ENCODE measurements at regions not wholly inside any gene's neighbourhood (a gene's known extent, or its start where the extent isn't known, plus 50 kb on each side); places are given as distances from the start of the nearest gene placed in this dataset.
"Not testable (repeated sequence)": the region's sequence is repeated elsewhere in the genome, so short reads cannot be mapped to it uniquely, and the experiment has no call there.

GRCh38 chr3:104941785-104942184 lies 424.9 kb upstream of the ALCAM start:
- Histone ChIP-seq H3F3A (ENCODE audit: low read depth) (no peaks in the 10 kb centered on the region), H3K9ac (no peak overlapping the region), H3K9me3 (ENCODE audit: low read depth) (no peaks in the 10 kb centered on the region), H3K4me3 (no peak overlapping the region), H3K79me2 (ENCODE audit: low read depth) (no peaks in the 10 kb centered on the region), H3K36me3 (no peaks in the 10 kb centered on the region), H4K20me1 (ENCODE audit: low read depth) (no peaks in the 10 kb centered on the region), H3K4me2 (no peak overlapping the region), H2AFZ (replicated peaks) (peak overlapping the region; percentile 77), H3K27me3 (no peaks in the 10 kb centered on the region), H3K27ac (no peak overlapping the region), H3K4me1 (no peaks in the 10 kb centered on the region)
- Mint-ChIP-seq H3K9me3 (no peaks in the 10 kb centered on the region), H3K27ac (no peak overlapping the region), H3K4me3 (no peak overlapping the region), H3K4me1 (peaks cover 6% of the 10 kb centered on the region), H3K27me3 (ENCODE audit: insufficient read depth, low read depth) (peaks cover 3% of the 10 kb centered on the region), H3K36me3 (no peaks in the 10 kb centered on the region)
- DNase-seq (ENCODE audit: low spot score): no peak
- no peak for TF ChIP-seq EZH2phosphoT487 (IDR thresholded peaks at IDR 0.05)
- no peak for TF ChIP-seq CTCF (IDR thresholded peaks at IDR 0.05)
- no peak for TF ChIP-seq EZH2 (IDR thresholded peaks at IDR 0.05)

GRCh38 chr3:104943974-104944373 lies 422.7 kb upstream of the ALCAM start:
- Histone ChIP-seq H3K4me3 (no peak overlapping the region), H3K27ac (no peak overlapping the region), H2AFZ (replicated peaks) (no peak overlapping the region), H3K27me3 (no peaks in the 10 kb centered on the region), H3F3A (ENCODE audit: low read depth) (no peaks in the 10 kb centered on the region), H3K4me2 (no peak overlapping the region), H3K79me2 (ENCODE audit: low read depth) (no peaks in the 10 kb centered on the region), H3K4me1 (no peaks in the 10 kb centered on the region), H4K20me1 (ENCODE audit: low read depth) (no peaks in the 10 kb centered on the region), H3K36me3 (no peaks in the 10 kb centered on the region), H3K9ac (no peak overlapping the region), H3K9me3 (ENCODE audit: low read depth) (no peaks in the 10 kb centered on the region)
- no peak overlapping the region for H3K4me3 Mint-ChIP-seq
- H3K36me3 Mint-ChIP-seq: no peaks in the 10 kb centered on the region
- TF ChIP-seq EZH2 (IDR thresholded peaks at IDR 0.05): no peak
- TF ChIP-seq CTCF (IDR thresholded peaks at IDR 0.05): no peak
- no peak for TF ChIP-seq EZH2phosphoT487 (IDR thresholded peaks at IDR 0.05)
- peaks cover 6% of the 10 kb centered on the region for H3K4me1 Mint-ChIP-seq
- peaks cover 3% of the 10 kb centered on the region for H3K27me3 Mint-ChIP-seq (ENCODE audit: insufficient read depth, low read depth)
- H3K27ac Mint-ChIP-seq: no peak overlapping the region
- no peaks in the 10 kb centered on the region for H3K9me3 Mint-ChIP-seq
- DNase-seq (ENCODE audit: low spot score): no peak

- Histone ChIP-seq H3K79me2 (ENCODE audit: low read depth) (no peaks in the 10 kb centered on the region), H3K27ac (no peak overlapping the region), H3K4me3 (no peak overlapping the region), H3K9me3 (ENCODE audit: low read depth) (no peaks in the 10 kb centered on the region), H3K4me1 (no peaks in the 10 kb centered on the region), H3K36me3 (no peaks in the 10 kb centered on the region), H3K9ac (no peak overlapping the region), H2AFZ (replicated peaks) (no peak overlapping the region), H3K4me2 (no peak overlapping the region), H3F3A (ENCODE audit: low read depth) (no peaks in the 10 kb centered on the region), H4K20me1 (ENCODE audit: low read depth) (no peaks in the 10 kb centered on the region), H3K27me3 (no peaks in the 10 kb centered on the region)
- peaks cover 6% of the 10 kb centered on the region for H3K4me1 Mint-ChIP-seq
- H3K9me3 Mint-ChIP-seq: no peaks in the 10 kb centered on the region
- no peak for DNase-seq (ENCODE audit: low spot score)
- H3K27me3 Mint-ChIP-seq (ENCODE audit: insufficient read depth, low read depth): no peaks in the 10 kb centered on the region
- no peak overlapping the region for H3K27ac Mint-ChIP-seq
- H3K36me3 Mint-ChIP-seq: no peaks in the 10 kb centered on the region
- H3K4me3 Mint-ChIP-seq: no peak overlapping the region
- TF ChIP-seq EZH2 (IDR thresholded peaks at IDR 0.05): no peak
- no peak for TF ChIP-seq EZH2phosphoT487 (IDR thresholded peaks at IDR 0.05)
- TF ChIP-seq CTCF (IDR thresholded peaks at IDR 0.05): no peak
These were observed 418.8 kb upstream of the ALCAM start for GRCh38 chr3:104947943-104948342.

- not testable (repeated sequence) for H3K9me3 ChIP-seq (ENCODE audit: low read depth); H4K20me1 ChIP-seq (ENCODE audit: low read depth); H2AFZ ChIP-seq (replicated peaks); H3K27me3 ChIP-seq; H3K27ac ChIP-seq; H3K4me3 ChIP-seq; H3F3A ChIP-seq (ENCODE audit: low read depth); H3K79me2 ChIP-seq (ENCODE audit: low read depth); H3K36me3 Mint-ChIP-seq; H3K36me3 ChIP-seq; H3K4me1 Mint-ChIP-seq; H3K4me2 ChIP-seq; H3K4me3 Mint-ChIP-seq; H3K27ac Mint-ChIP-seq; H3K4me1 ChIP-seq; H3K9me3 Mint-ChIP-seq; H3K9ac ChIP-seq; DNase-seq (ENCODE audit: low spot score); H3K27me3 Mint-ChIP-seq (ENCODE audit: insufficient read depth, low read depth)
These were observed 416.9 kb upstream of the ALCAM start for GRCh38 chr3:104949810-104950209.

Data from neural progenitor cell (in vitro differentiated cells).